K562 (cell line): ENCODE measurements at regions not wholly inside any gene's neighbourhood (a gene's known extent, or its start where the extent isn't known, plus 50 kb on each side); places are given as distances from the start of the nearest gene placed in this dataset.

ENCODE experiments used
- ATAC-seq: fragments of 200-7000 bp; cut with Tn5 transposase; 3 replicates; pipeline ENCODE4 v1.9.1; 2020; ENCODE audit warnings: moderate library complexity
- BruUV-seq: library from RNA; stranded (reverse); fragments of 400-500 nt; replicated peaks from 2 replicates; lab custom pipeline; 2021; lab: Mats Ljungman, UMichigan
- CTCF ChIA-PET: fragments of 300-600 bp; formaldehyde crosslinking; extraction: SDS; loops from one replicate; lab custom pipeline; 2021; ENCODE audit warnings: low intra/inter-chr PET ratio; lab: Yijun Ruan, JAX
- POLR2A ChIA-PET: fragments of 300-600, 350-650 bp; sonication (Branson Sonifier 250); formaldehyde crosslinking; extraction: SDS; loops from one replicate; lab custom pipeline; 2021; ENCODE audit warnings: antibody characterized with exemption, inconsistent platforms; lab: Yijun Ruan, JAX
- DNase-seq, 4 experiments: peaks; one replicate each; pipeline versions ENCODE4 v3.0.0 to v3.0.0-alpha.2; 2011 to 2018; ENCODE audit warnings: low spot score in 3 of 4, mixed read lengths in 3 of 4; ENCODE audit errors: extremely low read depth in 1 of 4
- FAIRE-seq: peaks from 2 replicates; lab custom pipeline; 2011; peaks lifted over from hg19 to GRCh38; lab: Jason Lieb, UNC
- H2AFZ ChIP-seq: 2 replicates; pipeline ENCODE4 v1.6.0; 2011; ENCODE audit warnings: low read depth, low read length, control low read depth, inconsistent platforms
- H3K27ac ChIP-seq: fragments of 200-600 bp; 3 replicates; pipeline ENCODE4 v1.8.0; 2011; ENCODE audit warnings: low read depth, mild to moderate bottlenecking, control low read depth, inconsistent platforms, low read length, moderate library complexity, mixed read lengths; ENCODE audit errors: extremely low read depth
- H3K27me3 ChIP-seq, 2 experiments: fragments of 300-600 bp in 1 of 2; 2 replicates in 1 of 2; 3 replicates in 1 of 2; pipeline versions ENCODE4 v1.6.0 to v1.8.0; 2011; ENCODE audit warnings: inconsistent platforms in 2 of 2, low read length in 2 of 2, mild to moderate bottlenecking in 1 of 2, mixed read lengths in 1 of 2, moderate library complexity in 1 of 2; ENCODE audit not compliant: control insufficient read depth in 2 of 2, insufficient read depth in 2 of 2
- H3K36me3 ChIP-seq: fragments of 300-600 bp; 3 replicates; pipeline ENCODE4 v1.8.0; 2011; ENCODE audit warnings: mild to moderate bottlenecking, low read length, inconsistent platforms; ENCODE audit not compliant: control insufficient read depth, insufficient read depth
- H3K4me1 ChIP-seq, 2 experiments: fragments of 200-600 bp in 1 of 2; replicated peaks in 1 of 2; 2 replicates in 1 of 2; 3 replicates in 1 of 2; pipeline versions ENCODE4 v1.5.1 to v1.8.0; 2011; ENCODE audit warnings: inconsistent platforms in 2 of 2, low read length in 2 of 2, mild to moderate bottlenecking in 1 of 2, mixed read lengths in 1 of 2, moderate library complexity in 1 of 2; ENCODE audit not compliant: control insufficient read depth in 2 of 2, insufficient read depth in 2 of 2
- H3K4me2 ChIP-seq: 2 replicates; pipeline ENCODE4 v1.6.1; 2011; ENCODE audit warnings: low read length, control low read depth, inconsistent platforms, mixed read lengths; ENCODE audit not compliant: insufficient read depth
- H3K4me3 ChIP-seq: fragments of 200-600 bp; sonication (generic), shearing (Covaris generic); 2 replicates; pipeline ENCODE4 v1.5.1; 2016; ENCODE audit warnings: control low read depth, inconsistent platforms
- H3K79me2 ChIP-seq: fragments of 200-600 bp; 3 replicates; pipeline ENCODE4 v1.8.0; 2011; ENCODE audit warnings: low read length, inconsistent platforms; ENCODE audit not compliant: control insufficient read depth, insufficient read depth
- H3K9ac ChIP-seq, 2 experiments: 2 replicates each; pipeline versions ENCODE4 v1.6.0 to v1.6.1; 2011; ENCODE audit warnings: low read depth in 2 of 2, low read length in 2 of 2, control low read depth in 1 of 2, inconsistent platforms in 1 of 2, mild to moderate bottlenecking in 1 of 2, mixed read lengths in 1 of 2; ENCODE audit not compliant: insufficient read depth in 1 of 2
- H3K9me1 ChIP-seq: one replicate; pipeline ENCODE4 v1.6.0; 2011; ENCODE audit warnings: inconsistent platforms, mild to moderate bottlenecking, low read length, moderate library complexity; ENCODE audit not compliant: control insufficient read depth, insufficient read depth
- H3K9me3 ChIP-seq: replicated peaks from 2 replicates; pipeline ENCODE4 v1.5.1; 2011; ENCODE audit warnings: low read depth, low read length, inconsistent platforms; ENCODE audit not compliant: control insufficient read depth, insufficient read depth
- H4K20me1 ChIP-seq: replicated peaks from 2 replicates; pipeline ENCODE4 v1.6.1; 2011; ENCODE audit warnings: low read length, inconsistent platforms, mixed read lengths; ENCODE audit not compliant: control insufficient read depth, insufficient read depth
- ARID2 ChIP-seq: fragments of 450-650 bp; IDR thresholded peaks from 2 replicates; pipeline ENCODE4 v1.6.1; 2017; ENCODE audit warnings: antibody characterized with exemption, mild to moderate bottlenecking
- KLF10 ChIP-seq: fragments of 250-450 bp; sonication (Bioruptor Pico); IDR thresholded peaks from 2 replicates; pipeline ENCODE4 v1.6.1; 2021; ENCODE audit warnings: matching md5 sums
- MTA2 ChIP-seq: fragments of 450-650 bp; IDR thresholded peaks from 2 replicates; pipeline ENCODE4 v1.6.1; 2016; ENCODE audit warnings: low read depth
- MYBL2 ChIP-seq, 2 experiments: fragments of 450-650 bp in 1 of 2; sonication (generic) in 1 of 2; formaldehyde crosslinking in 1 of 2; IDR thresholded peaks; 2 replicates each; pipeline versions ENCODE4 v1.6.1 to v1.8.1; 2017 to 2022; ENCODE audit warnings: borderline replicate concordance in 1 of 2, inconsistent platforms in 1 of 2, low read depth in 1 of 2, mild to moderate bottlenecking in 1 of 2, missing genetic modification reagents in 1 of 2, moderate library complexity in 1 of 2
- POLR2G ChIP-seq: fragments of 200-400 bp; formaldehyde crosslinking; IDR thresholded peaks from 2 replicates; pipeline ENCODE4 v1.6.1; 2017; ENCODE audit warnings: low read depth, mild to moderate bottlenecking, antibody characterized with exemption, low read length, moderate library complexity
- SRF ChIP-seq, 2 experiments: fragments of 250-450, 450-650 bp in 1 of 2; sonication (Bioruptor Pico) in 1 of 2; sonication (generic) in 1 of 2; formaldehyde crosslinking; IDR thresholded peaks; 2 replicates each; pipeline versions ENCODE4 v1.5.0 to v1.5.1; 2020 to 2022; ENCODE audit warnings: mild to moderate bottlenecking in 1 of 2, missing genetic modification reagents in 1 of 2
- YY1 ChIP-seq, 3 experiments: IDR thresholded peaks; 2 replicates each; pipeline ENCODE4 v1.6.1; 2011; ENCODE audit warnings: low read length in 2 of 3, mild to moderate bottlenecking in 2 of 3, moderate library complexity in 2 of 3, borderline replicate concordance in 1 of 3, control low read depth in 1 of 3, low read depth in 1 of 3; ENCODE audit not compliant: insufficient read depth in 3 of 3, insufficient replicate concordance in 2 of 3, control insufficient read depth in 1 of 3, insufficient read length in 1 of 3; ENCODE audit errors: extremely low read depth in 1 of 3
- ZKSCAN8 ChIP-seq: fragments of 200-800 bp; sonication (Bioruptor generic); IDR thresholded peaks from 2 replicates; pipeline ENCODE4 v1.6.1; 2016; ENCODE audit warnings: missing genetic modification characterization, missing compliant biosample characterization
- WGBS: fragments of 100-300 bp; shearing (Covaris generic); methylation state at CpG from one replicate; pipeline ENCODE4 v1.1.6; 2016; ENCODE audit warnings: low coverage, mixed read lengths; ENCODE audit not compliant: insufficient coverage; ENCODE audit errors: missing lambda C conversion rate; 5-methylcytosine and 5-hydroxymethylcytosine counted together
- in situ Hi-C: fragments of 300-500 bp; cut with MboI; formaldehyde crosslinking; loops from 4 replicates; pipeline ENCODE4 v1.15.0; 2018; ENCODE audit warnings: inconsistent platforms, mixed read lengths
- intact Hi-C: fragments of 100-400 bp; cut with micrococcal nuclease; formaldehyde crosslinking; loops from 2 replicates; pipeline ENCODE4 v1.14.2; 2022
- TF ChIP-seq, protein P1 (sequence below): fragments of 450-650 bp; formaldehyde crosslinking; IDR thresholded peaks from 2 replicates; pipeline ENCODE4 v1.4.0; 2020; ENCODE audit warnings: mild to moderate bottlenecking, moderate library complexity

DNA sequence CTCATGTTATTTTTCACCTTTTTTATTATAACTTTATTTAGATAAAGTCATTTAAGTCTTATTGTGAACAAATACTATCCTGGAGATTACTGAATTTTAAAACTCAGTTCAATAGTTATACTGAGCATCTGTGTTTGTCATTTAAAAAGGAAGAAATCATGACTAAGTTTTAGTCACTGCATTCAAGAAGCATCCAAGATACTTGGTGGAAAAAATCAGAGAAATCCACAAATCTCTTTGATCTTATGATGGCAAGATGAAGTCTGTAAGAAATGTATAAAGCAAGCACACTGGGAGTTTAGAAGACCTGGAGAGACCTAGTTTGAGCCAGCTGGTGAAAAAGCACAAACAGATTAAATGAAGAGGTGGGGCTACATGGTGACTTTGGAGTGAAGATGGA is 529.8 kb upstream of the IGFBP3 start:
- no peak overlapping the region for H2AFZ ChIP-seq
- no peaks in the 10 kb centered on the region for H3K79me2 ChIP-seq
- no peaks in the 10 kb centered on the region for H3K4me1 ChIP-seq
- no peaks in the 10 kb centered on the region for H3K27me3 ChIP-seq
- H3K9ac ChIP-seq, result no peak overlapping the region
- H3K9me3 ChIP-seq, result 0 out of 2 replicates have a peak, but pooled peaks cover 1% of the 10 kb centered on the region
- in situ Hi-C loops (no loop called here), intact Hi-C loops (no loop called here)
- ChIA-PET POLR2A (no interaction called here), CTCF (no interaction called here)
- DNase-seq (no peak), ATAC-seq (no peak), FAIRE-seq (no peak)
- H3K4me2 ChIP-seq, result no peak overlapping the region
- no TSS peak for BruUV-seq
- TF ChIP-seq, protein P1, sequence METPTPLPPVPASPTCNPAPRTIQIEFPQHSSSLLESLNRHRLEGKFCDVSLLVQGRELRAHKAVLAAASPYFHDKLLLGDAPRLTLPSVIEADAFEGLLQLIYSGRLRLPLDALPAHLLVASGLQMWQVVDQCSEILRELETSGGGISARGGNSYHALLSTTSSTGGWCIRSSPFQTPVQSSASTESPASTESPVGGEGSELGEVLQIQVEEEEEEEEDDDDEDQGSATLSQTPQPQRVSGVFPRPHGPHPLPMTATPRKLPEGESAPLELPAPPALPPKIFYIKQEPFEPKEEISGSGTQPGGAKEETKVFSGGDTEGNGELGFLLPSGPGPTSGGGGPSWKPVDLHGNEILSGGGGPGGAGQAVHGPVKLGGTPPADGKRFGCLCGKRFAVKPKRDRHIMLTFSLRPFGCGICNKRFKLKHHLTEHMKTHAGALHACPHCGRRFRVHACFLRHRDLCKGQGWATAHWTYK, result no peak
- H3K36me3 ChIP-seq, result no peaks in the 10 kb centered on the region
- H3K9me1 ChIP-seq, result no peaks in the 10 kb centered on the region
- no peak overlapping the region for H3K27ac ChIP-seq
- H3K4me3 ChIP-seq, result no peak overlapping the region
- H4K20me1 ChIP-seq, result no peaks in the 10 kb centered on the region

DNA sequence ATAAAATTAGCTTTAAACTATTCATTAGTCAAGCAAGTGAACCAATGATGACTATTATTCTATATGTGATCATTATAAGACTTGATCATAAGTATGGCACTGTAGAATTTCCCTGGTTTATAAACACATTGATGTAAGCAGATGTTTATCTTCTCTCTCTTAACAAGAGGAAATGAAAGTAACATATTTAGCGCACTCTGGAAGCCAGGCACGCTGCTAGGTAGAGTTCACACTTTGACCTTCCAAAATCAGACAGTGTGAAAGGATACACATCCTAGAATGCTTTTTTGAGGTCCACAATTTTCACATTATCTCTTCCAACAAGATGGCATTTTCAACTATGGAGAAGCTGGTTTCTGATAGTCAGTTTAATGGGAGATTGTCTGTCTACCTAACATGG is 529.4 kb upstream of the IGFBP3 start:
- Histone ChIP-seq H2AFZ (no peak overlapping the region), H3K36me3 (no peaks in the 10 kb centered on the region), H3K9me1 (no peaks in the 10 kb centered on the region), H3K79me2 (no peaks in the 10 kb centered on the region), H4K20me1 (no peaks in the 10 kb centered on the region), H3K4me1 (no peaks in the 10 kb centered on the region), H3K27ac (no peak overlapping the region), H3K4me3 (no peak overlapping the region), H3K9ac (no peak overlapping the region), H3K4me2 (no peak overlapping the region), H3K27me3 (no peaks in the 10 kb centered on the region), H3K9me3 (0 out of 2 replicates have a peak, but pooled peaks cover 1% of the 10 kb centered on the region)
- FAIRE-seq, result no peak
- ChIA-PET POLR2A (no interaction called here), CTCF (no interaction called here)
- no TSS peak for BruUV-seq
- intact Hi-C loops, result no loop called here
- ATAC-seq, result no peak
- TF ChIP-seq YY1 (IDR thresholded peaks at IDR 0.05; ENCODE audit: borderline replicate concordance in 1 of 3, control insufficient read depth in 1 of 3, extremely low read depth in 1 of 3, insufficient read depth in 3 of 3, insufficient read length in 1 of 3, insufficient replicate concordance in 2 of 3, low read depth in 1 of 3, low read length in 2 of 3) (no peak), SRF (CRISPR knock-in tag; IDR thresholded peaks at IDR 0.05) (no peak), MTA2 (no peak), ZKSCAN8 (no peak), KLF10 (CRISPR knock-in tag) (no peak), POLR2G (no peak), ARID2 (no peak), MYBL2 (IDR thresholded peaks at IDR 0.05; ENCODE audit: low read depth) (no peak), MYBL2 (CRISPR knock-in tag; IDR thresholded peaks at IDR 0.05; ENCODE audit: borderline replicate concordance) (no peak)
- in situ Hi-C loops, result no loop called here
- WGBS, result 8% methylated on average over 2 of the region's 2 CpGs
- no peak for DNase-seq
